PC-9 (cell line): ENCODE measurements at regions not wholly inside any gene's neighbourhood (a gene's known extent, or its start where the extent isn't known, plus 50 kb on each side); places are given as distances from the start of the nearest gene placed in this dataset.

ENCODE experiments used
- BruUV-seq: library from RNA; stranded (reverse); fragments of 400-500 nt; replicated peaks from 2 replicates; lab custom pipeline; 2021; lab: Mats Ljungman, UMichigan
- CTCF ChIA-PET: fragments of 300-600 bp; sonication (Branson Sonifier 250); formaldehyde crosslinking; loops from one replicate; lab custom pipeline; 2022; ENCODE audit warnings: antibody characterized with exemption; lab: Charles Lee
- POLR2A ChIA-PET: fragments of 300-600 bp; sonication (Branson Sonifier 250); formaldehyde crosslinking; loops from one replicate; lab custom pipeline; 2022; ENCODE audit warnings: antibody characterized with exemption; ENCODE audit not compliant: unreplicated experiment; lab: Charles Lee
- DNase-seq, 2 experiments: peaks; one replicate each; pipeline versions ENCODE4 v3.0.0 to v3.0.0-alpha.2; 2015 to 2022; ENCODE audit warnings: mixed read lengths in 1 of 2
- H2AFZ ChIP-seq: fragments of 200-600 bp; sonication (generic); 2 replicates; pipeline ENCODE4 v1.8.1; 2017; ENCODE audit warnings: antibody characterized with exemption
- H3F3A ChIP-seq: fragments of 200-600 bp; sonication (generic); 2 replicates; pipeline ENCODE4 v1.8.1; 2017; ENCODE audit warnings: antibody characterized with exemption, mild to moderate bottlenecking, low read depth; ENCODE audit not compliant: insufficient read depth
- H3K27ac ChIP-seq: fragments of 200-600 bp; sonication (generic); 2 replicates; pipeline ENCODE4 v1.6.1; 2016; ENCODE audit warnings: mixed run types
- H3K27me3 ChIP-seq: fragments of 200-600 bp; sonication (generic); 2 replicates; pipeline ENCODE4 v1.6.1; 2016; ENCODE audit warnings: low read depth, mixed run types; ENCODE audit not compliant: insufficient read depth
- H3K36me3 ChIP-seq: fragments of 200-600 bp; sonication (generic); 2 replicates; pipeline ENCODE4 v1.6.1; 2016; ENCODE audit warnings: low read depth, mixed run types
- H3K4me1 ChIP-seq: fragments of 200-600 bp; sonication (generic); replicated peaks from 2 replicates; pipeline ENCODE4 v1.6.1; 2016; ENCODE audit warnings: mixed run types; ENCODE audit not compliant: insufficient read depth
- H3K4me2 ChIP-seq: fragments of 200-600 bp; sonication (generic); 2 replicates; pipeline ENCODE4 v1.6.1; 2017; ENCODE audit warnings: mixed run types
- H3K4me3 ChIP-seq: fragments of 200-600 bp; sonication (generic); 2 replicates; pipeline ENCODE4 v1.6.1; 2016; ENCODE audit warnings: mixed run types
- H3K79me2 ChIP-seq: fragments of 200-600 bp; sonication (generic); 2 replicates; pipeline ENCODE4 v1.6.1; 2017; ENCODE audit warnings: low read depth, mixed run types
- H3K9me2 ChIP-seq: fragments of 200-600 bp; sonication (generic); 2 replicates; pipeline ENCODE4 v1.8.1; 2017; ENCODE audit warnings: mild to moderate bottlenecking; ENCODE audit not compliant: insufficient read depth
- H3K9me3 ChIP-seq: fragments of 200-600 bp; sonication (generic); 2 replicates; pipeline ENCODE4 v1.8.1; 2016; ENCODE audit warnings: low read depth; ENCODE audit not compliant: insufficient read depth
- H4K20me1 ChIP-seq: fragments of 200-600 bp; sonication (generic); 2 replicates; pipeline ENCODE4 v1.8.1; 2017; ENCODE audit not compliant: insufficient read depth
- EZH2 ChIP-seq: fragments of 200-600 bp; sonication (generic); IDR thresholded peaks from 2 replicates; pipeline ENCODE4 v1.8.0; 2017; ENCODE audit warnings: antibody characterized with exemption, low read depth
- intact Hi-C: fragments of 100-400 bp; cut with micrococcal nuclease; formaldehyde crosslinking; loops from one replicate; pipeline ENCODE4 v1.10.0; 2022; ENCODE audit not compliant: unreplicated experiment
- TF ChIP-seq, protein P1 (sequence below): fragments of 200-600 bp; sonication (generic); conservative IDR thresholded peaks from 2 replicates; pipeline ENCODE4 v1.6.1; 2017; ENCODE audit warnings: mixed run types, antibody characterized with exemption, mild to moderate bottlenecking, moderate library complexity

- H3K9me2 ChIP-seq = no peaks in the 10 kb centered on the region
- H3K9me3 ChIP-seq = no peaks in the 10 kb centered on the region
- H2AFZ ChIP-seq = no peak overlapping the region
- no peaks in the 10 kb centered on the region for H3K79me2 ChIP-seq
- H3K36me3 ChIP-seq = no peaks in the 10 kb centered on the region
- no peak overlapping the region for H3K27ac ChIP-seq
- H3K4me2 ChIP-seq = no peak overlapping the region
- H3F3A ChIP-seq = no peaks in the 10 kb centered on the region
- no peaks in the 10 kb centered on the region for H3K27me3 ChIP-seq
- BruUV-seq = no TSS peak
- no peak for TF ChIP-seq EZH2
- TF ChIP-seq, protein P1, sequence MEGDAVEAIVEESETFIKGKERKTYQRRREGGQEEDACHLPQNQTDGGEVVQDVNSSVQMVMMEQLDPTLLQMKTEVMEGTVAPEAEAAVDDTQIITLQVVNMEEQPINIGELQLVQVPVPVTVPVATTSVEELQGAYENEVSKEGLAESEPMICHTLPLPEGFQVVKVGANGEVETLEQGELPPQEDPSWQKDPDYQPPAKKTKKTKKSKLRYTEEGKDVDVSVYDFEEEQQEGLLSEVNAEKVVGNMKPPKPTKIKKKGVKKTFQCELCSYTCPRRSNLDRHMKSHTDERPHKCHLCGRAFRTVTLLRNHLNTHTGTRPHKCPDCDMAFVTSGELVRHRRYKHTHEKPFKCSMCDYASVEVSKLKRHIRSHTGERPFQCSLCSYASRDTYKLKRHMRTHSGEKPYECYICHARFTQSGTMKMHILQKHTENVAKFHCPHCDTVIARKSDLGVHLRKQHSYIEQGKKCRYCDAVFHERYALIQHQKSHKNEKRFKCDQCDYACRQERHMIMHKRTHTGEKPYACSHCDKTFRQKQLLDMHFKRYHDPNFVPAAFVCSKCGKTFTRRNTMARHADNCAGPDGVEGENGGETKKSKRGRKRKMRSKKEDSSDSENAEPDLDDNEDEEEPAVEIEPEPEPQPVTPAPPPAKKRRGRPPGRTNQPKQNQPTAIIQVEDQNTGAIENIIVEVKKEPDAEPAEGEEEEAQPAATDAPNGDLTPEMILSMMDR = no peak
- no peaks in the 10 kb centered on the region for H4K20me1 ChIP-seq
- DNase-seq = no peak
- H3K4me1 ChIP-seq = no peaks in the 10 kb centered on the region
- CTCF ChIA-PET = no interaction called here
- intact Hi-C loops = no loop called here
- no peak overlapping the region for H3K4me3 ChIP-seq
- POLR2A ChIA-PET = no interaction called here
Measured at GRCh38 chr6:99811636-99812035, 182.4 kb downstream of the MCHR2 start.

GRCh38 chr6:99813565-99813964 is 180.5 kb downstream of the MCHR2 start:
- H3K4me2 ChIP-seq = no peak overlapping the region
- no peaks in the 10 kb centered on the region for H4K20me1 ChIP-seq
- H3K9me3 ChIP-seq = no peaks in the 10 kb centered on the region
- no peaks in the 10 kb centered on the region for H3K4me1 ChIP-seq
- intact Hi-C loops = no loop called here
- H3K27ac ChIP-seq = no peak overlapping the region
- POLR2A ChIA-PET = no interaction called here
- H2AFZ ChIP-seq = no peak overlapping the region
- TF ChIP-seq, protein P1 = no peak
- TF ChIP-seq EZH2 = no peak
- BruUV-seq = no TSS peak
- H3F3A ChIP-seq = no peaks in the 10 kb centered on the region
- no peak for DNase-seq
- H3K36me3 ChIP-seq = no peaks in the 10 kb centered on the region
- no peaks in the 10 kb centered on the region for H3K9me2 ChIP-seq
- no peaks in the 10 kb centered on the region for H3K27me3 ChIP-seq
- CTCF ChIA-PET = no interaction called here
- no peak overlapping the region for H3K4me3 ChIP-seq
- no peaks in the 10 kb centered on the region for H3K79me2 ChIP-seq

DNA sequence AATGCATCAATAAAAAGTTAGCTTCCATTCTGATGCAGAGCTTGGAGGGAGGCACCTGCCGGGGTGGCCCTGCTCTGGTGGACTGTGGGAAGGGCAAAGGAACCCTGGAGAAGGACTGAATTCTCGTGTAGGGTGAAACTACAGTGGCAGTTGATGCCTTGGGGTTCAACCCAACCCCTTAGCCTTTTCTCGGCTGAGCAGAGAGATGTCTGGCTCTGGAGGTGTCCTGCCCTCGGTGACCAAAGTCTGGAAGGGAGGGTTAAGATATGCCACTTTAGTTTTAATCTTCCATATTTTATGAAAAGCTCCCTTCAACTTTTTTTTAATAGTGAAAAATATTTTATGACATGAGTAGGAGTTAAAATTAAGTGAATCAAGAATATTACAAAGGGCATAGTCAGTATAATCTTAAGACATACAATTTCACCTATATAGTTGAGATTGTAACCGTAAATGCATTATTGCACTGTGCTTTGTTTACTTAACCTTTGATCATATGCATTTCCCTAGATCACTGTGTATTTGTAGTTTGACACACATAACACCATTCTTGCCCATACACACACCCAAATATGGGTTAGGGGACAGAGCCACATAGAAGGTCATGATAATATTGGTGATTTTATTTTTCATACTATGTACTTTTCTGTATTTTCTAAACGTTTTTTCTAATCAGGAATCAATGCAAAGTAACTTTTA is 179.6 kb downstream of the MCHR2 start:
- intact Hi-C loops = no loop called here
- Histone ChIP-seq H3K4me3 (no peak overlapping the region), H3K4me1 (no peaks in the 10 kb centered on the region), H3K27me3 (no peaks in the 10 kb centered on the region), H3K79me2 (no peaks in the 10 kb centered on the region), H3K9me3 (no peaks in the 10 kb centered on the region), H3K27ac (no peak overlapping the region), H4K20me1 (no peaks in the 10 kb centered on the region), H3K4me2 (no peak overlapping the region), H3K36me3 (no peaks in the 10 kb centered on the region), H3K9me2 (no peaks in the 10 kb centered on the region), H2AFZ (no peak overlapping the region), H3F3A (no peaks in the 10 kb centered on the region)
- DNase-seq = no peak
- no TSS peak for BruUV-seq
- TF ChIP-seq EZH2 = no peak
- POLR2A ChIA-PET = no interaction called here
- CTCF ChIA-PET = no interaction called here

DNA sequence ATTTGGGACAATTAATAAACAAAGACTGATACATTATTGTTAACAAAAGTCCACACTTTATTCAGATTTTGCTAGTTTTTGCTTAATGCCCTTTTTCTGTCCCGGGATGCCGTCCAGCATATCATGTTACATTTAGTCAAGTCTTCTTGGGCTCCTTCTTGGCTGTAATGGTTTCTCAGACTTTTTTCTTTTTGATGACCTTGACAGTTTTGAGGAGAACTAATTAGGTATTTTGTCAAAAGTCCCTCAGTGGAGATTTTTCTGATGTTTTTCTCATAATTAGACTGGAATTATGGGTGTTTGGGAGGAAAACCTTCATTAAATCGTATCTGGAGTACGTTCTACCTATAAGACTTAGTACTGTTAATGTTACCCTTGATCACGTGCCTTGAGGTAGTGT is 177.2 kb downstream of the MCHR2 start:
- CTCF ChIA-PET = no interaction called here
- intact Hi-C loops = no loop called here
- Histone ChIP-seq H3K79me2 (no peaks in the 10 kb centered on the region), H3K9me3 (no peaks in the 10 kb centered on the region), H3K36me3 (no peaks in the 10 kb centered on the region), H4K20me1 (no peaks in the 10 kb centered on the region), H3K27ac (no peak overlapping the region), H3K9me2 (no peaks in the 10 kb centered on the region), H3K4me3 (no peak overlapping the region), H3F3A (no peaks in the 10 kb centered on the region), H3K27me3 (no peaks in the 10 kb centered on the region), H3K4me2 (no peak overlapping the region), H3K4me1 (no peaks in the 10 kb centered on the region), H2AFZ (no peak overlapping the region)
- BruUV-seq = no TSS peak
- no peak for DNase-seq
- TF ChIP-seq, protein P1 = no peak
- no peak for TF ChIP-seq EZH2
- POLR2A ChIA-PET = no interaction called here
